Stimulated activated naive CD4-positive, alpha-beta T cell (primary cell): ENCODE measurements at regions not wholly inside any gene's neighbourhood (a gene's known extent, or its start where the extent isn't known, plus 50 kb on each side); places are given as distances from the start of the nearest gene placed in this dataset.
"Not testable (repeated sequence)": the region's sequence is repeated elsewhere in the genome, so short reads cannot be mapped to it uniquely, and the experiment has no call there.

Experiments
- DNase-seq, 6 experiments: peaks; one replicate each; lab custom pipeline; 2025; lab: John Stamatoyannopoulos, UW

DNA sequence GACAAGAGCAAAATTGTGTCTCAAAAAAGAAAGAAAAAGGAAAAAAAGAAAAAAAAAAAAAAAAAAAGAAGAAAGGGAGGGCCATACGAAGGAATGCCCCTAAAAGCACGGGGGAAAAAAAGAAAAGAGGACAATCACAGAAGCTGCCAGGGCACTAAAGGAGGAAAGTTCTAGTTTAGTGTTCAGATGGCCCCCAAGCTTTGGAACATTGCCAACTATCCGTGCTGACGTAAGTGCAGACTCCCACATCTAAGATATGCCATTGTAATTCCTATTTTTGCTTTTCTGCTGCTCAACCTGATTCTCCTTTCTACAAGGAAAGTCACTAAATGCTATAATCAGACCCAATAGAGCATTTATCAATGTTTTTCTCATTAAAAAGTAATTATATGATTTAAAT is 842.1 kb downstream of the KCNJ2 start:
- DNase-seq, result no peak

DNA sequence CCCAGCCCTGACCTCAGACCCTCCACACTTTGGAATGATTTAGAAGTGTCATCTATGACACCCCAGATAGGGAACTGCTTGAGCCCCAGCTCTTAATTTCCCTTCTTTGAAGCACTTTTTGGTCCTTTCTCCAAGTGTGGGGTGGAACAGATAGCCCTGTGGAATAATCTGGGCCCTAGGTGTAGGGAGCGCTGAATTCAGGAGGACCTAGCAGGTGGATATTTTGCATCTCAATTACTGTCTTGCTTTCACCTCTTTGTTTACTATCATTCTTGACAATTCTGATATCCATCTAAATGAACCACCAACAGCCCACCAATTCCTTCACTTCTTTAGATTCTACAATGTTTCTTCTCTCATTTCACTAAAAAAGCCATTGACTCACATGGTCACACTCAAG is 850.4 kb downstream of the KCNJ2 start:
- no peak for DNase-seq

DNA sequence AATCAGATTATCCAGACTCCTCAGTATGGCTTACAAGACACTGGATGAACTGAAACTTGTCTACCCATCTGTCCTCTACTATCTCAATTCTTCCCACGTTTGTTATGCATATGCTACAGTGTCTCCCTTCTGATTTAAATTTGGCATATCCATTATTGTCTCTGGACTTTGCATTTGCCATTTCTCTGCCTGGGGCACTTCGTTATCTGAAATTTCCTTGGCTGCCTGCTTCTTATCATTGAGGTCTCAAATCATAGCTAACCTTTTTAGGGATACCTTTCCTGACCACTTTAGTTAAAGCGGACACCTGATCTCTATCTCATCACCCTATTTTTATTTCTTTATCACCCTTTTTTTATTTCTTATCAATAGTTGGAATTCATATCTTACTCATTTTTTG is 853.4 kb downstream of the KCNJ2 start:
- DNase-seq, result no peak

DNA sequence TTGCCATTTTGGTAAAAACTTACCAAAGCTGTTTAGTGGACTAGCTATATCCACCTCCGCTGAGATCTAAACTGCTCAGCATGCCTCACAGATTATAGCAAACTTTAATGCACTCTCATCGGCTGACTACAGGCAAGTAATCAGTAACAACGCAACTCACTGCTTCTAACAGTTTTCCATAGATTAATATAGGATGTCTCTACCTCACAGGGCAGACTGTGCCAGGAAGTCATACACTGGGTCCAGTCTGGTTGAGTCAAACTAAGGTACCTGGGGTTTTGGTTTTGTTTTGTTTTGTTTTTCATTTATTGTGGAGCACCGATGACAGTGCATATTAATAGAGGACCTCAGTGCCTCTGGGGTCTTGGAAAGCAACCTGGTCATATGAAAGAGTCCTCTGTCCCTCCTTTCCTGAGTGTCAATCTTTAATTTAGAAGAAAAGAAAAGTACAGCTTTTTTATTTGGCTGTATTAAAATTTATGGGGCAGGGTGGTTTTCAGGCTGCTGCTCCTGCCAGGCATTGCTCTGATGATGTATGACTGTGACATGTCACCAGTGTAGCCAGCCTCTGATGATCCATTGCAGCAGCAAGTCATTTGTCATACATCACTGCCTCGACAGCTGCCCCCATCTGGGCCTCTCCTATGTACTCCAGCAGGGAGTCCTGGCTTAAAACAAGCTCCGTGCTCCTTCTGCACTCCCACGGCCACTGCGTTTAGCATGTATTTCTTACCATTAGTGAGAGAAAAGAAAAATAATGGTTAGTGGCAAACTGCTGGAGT is 854.1 kb downstream of the KCNJ2 start:
- no peak for DNase-seq

DNA sequence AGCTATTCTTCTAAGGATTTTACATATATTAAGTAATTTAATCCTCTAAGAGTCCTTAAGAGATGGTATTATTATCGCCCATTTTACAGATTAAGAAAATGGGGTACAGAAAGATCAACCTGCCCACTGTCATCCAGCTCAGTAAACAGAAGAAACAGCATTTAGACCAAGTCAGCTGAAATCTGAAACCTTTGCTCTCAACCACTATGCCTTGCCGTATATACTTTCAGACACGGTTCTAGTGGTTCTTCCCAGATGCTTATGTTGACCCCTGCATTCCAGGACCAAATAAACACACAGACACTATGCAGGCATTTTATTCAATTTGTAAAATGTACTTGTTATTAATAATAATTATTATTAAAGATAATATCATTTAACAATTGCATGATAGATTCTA is 854.8 kb downstream of the KCNJ2 start:
- no peak for DNase-seq

DNA sequence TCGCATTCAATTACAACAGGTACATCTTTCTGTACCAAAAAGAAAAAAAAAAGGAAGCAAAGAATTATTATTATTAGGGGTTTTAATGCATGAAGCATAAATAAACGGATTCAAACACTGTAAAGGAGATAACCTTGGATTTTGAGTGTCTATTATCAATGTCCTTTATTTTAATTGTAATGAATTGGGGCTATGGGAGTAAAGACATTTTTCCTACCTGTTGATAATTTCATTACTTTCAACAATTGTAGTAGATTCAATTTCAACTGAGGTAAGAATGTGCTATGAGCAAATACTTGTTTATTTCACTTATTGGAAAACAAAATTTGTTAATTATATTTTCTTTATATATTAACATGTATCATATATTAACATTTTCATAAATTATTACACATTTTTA is 855.6 kb downstream of the KCNJ2 start:
- no peak for DNase-seq

DNA sequence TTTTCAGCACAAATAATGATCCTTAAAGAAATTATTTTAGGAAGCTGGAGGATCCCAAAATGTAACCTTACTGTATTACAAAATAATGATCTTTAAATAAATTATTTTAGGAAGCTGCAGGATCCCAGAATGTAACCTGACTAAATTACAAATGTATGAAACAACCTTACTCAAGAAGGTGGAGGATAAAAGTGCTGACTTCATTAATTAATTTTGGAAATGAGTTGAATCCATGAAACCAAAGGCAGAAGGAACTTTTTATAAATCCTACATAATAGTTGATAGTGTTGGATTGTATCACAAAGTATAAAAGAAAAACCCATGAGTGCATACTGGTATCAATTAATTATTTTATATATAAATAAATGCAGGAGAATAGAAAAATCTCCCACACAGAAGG is 859.9 kb downstream of the KCNJ2 start:
- no peak for DNase-seq

DNA sequence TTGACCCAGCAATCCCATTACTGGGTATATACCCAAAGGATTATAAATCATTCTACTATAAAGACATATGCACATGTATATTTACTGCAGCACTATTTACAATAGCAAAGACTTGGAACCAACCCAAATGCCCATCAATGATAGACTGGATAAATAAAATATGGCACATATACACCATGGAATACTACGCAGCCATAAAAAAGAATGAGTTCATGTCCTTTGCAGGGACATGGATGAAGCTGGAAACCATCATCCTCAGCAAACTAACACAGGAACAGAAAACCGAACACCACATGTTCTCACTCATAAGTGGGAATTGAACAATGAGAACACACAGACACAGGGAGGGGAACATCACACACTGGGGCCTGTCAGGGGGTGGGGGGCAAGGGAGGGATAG is 862.0 kb downstream of the KCNJ2 start:
- DNase-seq, result not testable (repeated sequence)

DNA sequence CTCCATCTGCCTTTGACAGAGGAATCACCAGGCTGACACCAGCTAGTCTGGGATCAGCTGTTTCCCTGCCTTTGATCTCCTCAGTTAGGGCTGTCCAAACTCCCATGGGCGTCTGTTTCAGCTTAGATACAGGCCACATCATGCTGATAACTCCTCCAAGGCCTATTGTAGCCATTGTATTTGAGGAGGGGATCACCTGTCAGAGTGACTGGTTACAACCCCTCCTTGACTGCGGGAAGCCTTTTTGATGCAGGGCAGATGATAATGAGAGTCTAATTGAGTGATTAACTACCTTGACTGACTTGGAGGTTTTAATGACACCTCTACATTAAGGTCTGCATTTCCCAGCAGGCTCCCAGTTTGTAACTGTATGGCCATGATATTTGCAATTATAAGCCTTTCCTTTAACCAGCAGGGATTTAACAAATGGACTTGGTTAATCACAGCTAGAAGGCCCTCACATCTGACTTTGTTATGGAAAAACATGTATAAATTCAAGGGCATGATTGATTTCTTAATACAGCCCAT is 863.5 kb downstream of the KCNJ2 start:
- DNase-seq, result no peak

DNA sequence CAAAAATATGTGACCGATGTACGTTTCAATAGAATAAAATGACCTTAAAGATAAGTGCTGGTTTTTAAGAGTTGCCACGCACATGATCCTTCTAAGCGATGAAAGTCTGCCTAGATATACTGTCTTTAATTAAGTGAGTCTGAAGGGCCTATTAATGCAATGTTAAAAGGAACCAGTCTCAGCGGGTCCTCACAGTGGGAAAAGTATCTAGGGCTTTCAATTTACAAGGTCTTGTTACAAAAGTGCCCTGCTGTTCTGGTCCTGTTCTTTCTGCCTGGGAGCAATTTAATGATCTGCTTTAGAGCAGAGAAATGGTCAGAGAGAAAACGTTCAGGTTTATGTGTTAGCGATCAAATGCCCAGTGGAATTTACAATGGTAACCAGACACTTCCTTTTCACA is 864.0 kb downstream of the KCNJ2 start:
- DNase-seq, result no peak

DNA sequence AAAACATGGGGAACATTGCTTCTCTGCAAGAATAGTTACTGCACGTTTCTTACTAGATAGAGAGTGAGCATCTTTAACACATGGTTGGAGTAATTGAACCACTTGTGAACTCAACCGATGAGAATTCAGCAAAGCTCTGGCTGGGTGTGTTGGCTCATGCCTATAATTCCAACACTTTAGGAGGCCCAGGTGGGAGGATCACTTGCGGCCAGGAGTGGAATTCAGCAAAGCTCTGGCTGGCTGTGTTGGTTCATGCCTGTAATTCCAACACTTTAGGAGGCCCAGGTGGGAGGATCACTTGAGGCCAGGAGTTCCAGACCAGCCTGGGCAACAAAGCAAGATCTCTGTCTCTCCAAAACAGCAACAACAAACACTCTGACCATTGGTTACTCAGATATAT is 865.9 kb downstream of the KCNJ2 start:
- no peak for DNase-seq

DNA sequence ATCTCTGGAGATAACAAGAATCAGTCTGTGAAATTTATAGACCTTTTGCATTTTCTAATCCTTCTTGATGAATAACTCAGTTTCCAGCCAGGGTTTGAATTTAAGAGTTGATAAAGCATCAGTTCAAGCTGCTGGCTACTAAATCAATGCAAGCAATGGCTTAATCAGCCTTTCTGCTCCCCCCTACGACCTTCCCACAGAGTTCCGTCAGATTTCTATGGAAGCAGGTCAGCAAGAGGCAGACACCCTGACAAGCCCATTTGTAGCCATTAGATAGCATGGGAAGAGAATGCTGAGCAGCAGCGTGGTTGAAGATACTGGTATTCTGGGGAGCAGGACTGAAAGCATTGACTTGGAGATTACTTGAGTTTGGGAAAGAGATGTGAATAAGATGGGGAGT is 868.1 kb downstream of the KCNJ2 start:
- DNase-seq, result no peak

DNA sequence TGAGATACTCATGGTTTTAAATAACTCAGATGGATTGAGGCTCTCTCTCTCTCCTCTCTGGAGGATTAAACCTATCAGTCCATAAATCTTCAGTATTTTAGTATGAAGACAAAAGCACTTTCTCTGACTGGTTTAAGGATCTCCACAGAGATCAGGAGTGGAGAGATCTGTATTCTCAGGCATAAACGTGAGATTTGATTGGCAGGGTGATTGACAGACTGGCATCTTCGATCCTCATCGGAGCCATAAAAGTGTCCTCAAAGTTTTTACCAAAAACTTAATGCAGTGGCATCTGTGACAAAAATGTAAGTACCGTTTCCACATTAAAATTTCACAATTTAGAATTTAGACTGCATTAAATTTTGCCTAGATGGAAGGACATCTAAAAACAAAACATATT is 870.1 kb downstream of the KCNJ2 start:
- DNase-seq, result no peak

DNA sequence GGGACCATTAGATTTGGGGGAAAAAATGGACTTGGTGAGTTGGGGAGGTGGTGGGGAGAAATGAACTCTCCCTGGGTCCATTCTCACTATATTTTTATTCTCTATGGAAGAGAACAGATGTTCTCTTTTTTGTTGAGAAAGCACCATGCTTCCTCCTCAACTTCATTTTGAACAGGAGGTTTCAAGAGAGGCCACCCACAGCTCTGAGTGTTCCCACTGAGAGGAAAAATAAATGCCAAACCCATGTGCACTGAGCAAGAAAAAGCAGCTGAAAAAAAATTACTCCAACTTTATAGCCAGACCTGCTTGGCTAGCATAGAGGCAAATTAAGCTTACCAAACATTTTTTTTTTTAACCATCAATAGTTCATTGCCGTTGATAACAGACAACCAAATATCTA is 883.6 kb downstream of the KCNJ2 start:
- no peak for DNase-seq

DNA sequence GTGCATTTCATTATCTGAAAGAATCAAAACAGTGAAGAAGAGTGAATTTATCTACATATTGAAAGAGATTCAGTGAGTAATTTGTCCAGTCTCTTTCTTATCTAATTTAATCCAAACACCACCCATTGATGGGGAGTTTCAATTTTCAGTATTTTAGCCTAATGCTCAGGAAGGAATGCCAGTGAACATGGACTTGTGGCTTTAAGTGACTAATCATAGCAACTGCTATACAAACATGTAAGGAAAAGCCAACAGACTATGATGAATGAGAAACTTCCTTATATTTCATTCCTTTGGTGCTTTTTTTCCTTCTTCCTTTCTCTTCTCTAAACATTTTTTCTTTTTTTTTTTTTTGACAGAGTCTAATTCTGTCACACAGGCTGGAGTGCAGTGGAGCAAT is 885.8 kb downstream of the KCNJ2 start:
- DNase-seq, result no peak

DNA sequence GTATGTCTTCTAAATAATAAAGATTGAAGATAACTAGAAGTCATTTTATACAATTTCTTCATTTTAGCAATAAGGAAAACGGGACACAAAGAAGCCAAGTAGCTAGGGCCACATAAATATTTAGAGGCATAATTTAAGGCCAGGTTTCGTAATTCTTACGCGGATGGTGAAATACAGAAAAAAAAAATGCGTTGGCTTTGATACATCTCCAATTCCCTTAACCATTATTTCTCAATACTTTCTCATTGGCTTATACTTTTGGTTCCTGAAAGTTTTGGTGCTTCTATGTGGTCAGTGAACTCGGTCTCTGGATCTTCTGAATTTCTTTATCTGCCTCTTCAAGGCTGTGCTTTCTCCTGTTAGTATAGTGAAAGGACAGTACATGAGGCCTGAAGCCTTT is 888.1 kb downstream of the KCNJ2 start:
- no peak for DNase-seq

DNA sequence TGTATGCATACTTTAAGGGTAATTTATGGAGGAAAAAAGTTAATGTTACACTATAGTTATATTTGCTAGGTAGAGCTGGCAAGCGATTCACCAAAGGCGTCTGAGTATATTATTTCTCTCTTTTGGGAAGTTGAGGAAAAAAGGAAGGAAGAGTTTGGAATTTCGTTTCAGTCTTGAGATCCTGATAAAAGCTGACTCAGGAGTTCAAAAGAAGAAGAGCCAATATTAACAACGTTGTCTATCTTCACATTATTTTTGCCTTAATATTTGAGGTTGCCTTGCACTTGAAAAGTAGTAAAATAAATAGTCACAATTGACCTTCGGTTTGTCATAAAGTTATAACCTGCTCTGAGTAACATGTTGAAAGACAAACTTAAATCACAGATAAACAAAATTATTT is 888.6 kb downstream of the KCNJ2 start:
- no peak for DNase-seq

DNA sequence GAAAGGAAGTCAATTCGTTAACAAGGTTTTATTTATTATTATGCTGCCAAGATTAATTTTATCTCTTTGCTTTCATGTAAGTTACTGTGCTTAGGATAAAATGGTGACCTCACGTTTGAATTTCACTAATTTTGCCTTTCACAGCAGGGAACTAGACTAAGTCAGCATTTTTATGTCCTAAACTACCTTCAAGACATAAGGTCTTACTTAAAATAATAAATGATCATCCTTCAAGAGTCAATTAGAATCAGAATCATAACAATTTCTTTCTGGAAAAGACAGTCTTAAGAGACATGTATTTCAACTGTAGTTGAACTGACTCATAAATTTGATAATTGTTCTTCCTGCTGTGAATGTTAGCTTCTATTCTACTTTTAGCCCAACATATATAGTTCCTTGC is 893.8 kb downstream of the KCNJ2 start:
- DNase-seq, result no peak

DNA sequence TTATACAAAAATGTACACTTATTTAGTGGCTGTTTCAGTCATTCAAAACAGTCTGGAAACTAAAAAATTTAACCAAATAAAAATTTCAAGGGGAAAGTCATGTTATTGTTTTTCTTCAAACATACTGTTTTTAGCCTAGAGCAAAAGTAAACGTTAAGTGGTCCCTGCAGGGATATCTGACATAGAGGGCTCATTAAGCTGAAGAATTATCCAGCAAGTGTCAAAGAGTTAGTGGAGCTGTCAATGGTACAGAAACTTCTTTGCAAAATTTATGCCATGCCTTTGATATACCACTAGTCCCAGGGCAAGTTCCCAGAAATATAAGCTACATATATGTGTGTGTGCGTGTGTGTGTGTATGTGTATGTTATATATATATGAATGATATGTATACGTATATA is 894.2 kb downstream of the KCNJ2 start:
- no peak for DNase-seq

DNA sequence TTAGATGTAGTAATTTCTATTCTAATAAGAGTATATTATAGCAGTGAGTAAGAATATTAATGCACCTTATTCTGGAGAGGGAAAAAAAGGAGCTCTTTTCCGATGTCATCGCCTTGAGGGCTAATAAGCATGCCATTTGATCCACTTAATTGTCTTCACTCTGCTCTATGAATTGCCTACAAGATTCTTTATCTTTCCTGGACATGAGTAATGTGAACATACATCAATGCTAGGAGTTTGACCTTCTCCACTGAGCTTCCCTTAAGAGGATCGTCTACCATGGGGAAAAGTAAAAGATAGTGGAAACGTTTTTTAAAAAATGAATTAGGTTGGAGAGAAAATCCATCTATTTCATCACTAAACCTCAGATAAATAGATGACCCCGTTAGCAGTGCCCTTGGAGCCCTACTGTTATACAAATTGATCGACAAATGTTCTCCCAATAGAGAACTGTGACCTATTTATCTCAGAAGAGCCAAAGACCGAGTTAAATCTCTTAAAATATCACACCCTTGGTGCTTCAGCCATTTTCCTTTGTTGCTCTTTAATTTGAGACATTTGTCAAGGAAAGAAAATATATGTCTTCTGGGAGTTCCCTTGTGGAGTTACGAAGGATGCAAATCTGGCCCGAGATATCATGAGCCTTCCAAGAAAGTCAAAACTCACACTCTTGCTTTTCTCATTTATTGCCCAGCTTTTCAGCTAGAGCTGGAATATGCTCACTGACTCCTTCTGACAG is 898.5 kb downstream of the KCNJ2 start:
- DNase-seq, result no peak

DNA sequence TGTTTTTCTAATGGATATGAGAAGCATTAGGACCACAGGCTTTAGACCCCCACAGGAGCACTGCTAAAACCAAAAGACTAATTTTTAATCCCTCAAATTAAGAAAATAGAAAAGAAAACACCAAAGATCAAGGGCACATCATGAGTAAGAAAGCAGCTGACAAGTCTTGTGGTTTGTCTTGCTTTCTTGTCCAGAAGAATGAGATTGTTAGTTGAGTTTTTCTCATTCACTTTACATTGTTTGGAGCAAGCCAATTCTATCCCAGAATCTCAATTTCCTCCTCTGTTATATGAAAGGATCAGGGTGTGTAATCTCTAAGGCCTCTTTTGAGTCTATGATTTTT is 899.0 kb downstream of the KCNJ2 start:
- no peak for DNase-seq

DNA sequence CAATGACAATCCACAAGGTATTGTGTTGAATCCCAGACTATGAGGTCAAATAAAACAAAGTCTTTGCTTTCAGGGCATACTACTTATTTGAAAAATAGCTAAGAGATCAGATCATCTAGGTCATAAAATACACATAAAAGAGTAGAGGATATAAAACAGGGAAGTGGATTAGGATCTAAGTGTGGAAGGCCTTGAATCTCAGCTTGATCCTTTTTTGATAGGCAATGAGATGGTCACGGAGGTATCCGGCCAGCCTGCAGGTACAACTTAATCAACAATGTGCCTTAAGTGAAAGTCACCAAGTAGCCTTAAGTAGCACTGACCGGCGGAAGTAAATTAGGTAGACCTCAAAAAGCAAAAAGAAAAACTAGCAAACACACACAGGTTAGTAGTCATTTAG is 901.7 kb downstream of the KCNJ2 start:
- DNase-seq, result no peak

DNA sequence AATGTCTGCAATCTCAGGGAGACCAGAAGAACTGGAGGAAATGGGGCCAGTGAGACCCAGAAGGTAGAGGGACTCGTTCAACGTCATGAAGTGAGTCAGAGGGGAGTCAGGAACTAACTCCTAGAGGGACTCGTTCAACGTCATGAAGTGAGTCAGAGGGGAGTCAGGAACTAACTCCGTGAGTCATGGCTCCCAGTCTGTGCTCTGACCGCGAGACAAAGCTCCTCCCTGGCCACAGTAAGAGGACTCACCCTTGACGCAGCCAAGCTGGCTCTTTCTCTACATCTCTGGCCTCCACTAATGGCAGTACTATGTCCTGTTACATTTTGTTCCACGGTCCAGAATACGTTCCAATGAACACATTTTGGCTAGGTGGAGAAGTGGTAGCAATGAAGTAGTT is 902.5 kb downstream of the KCNJ2 start:
- DNase-seq, result no peak

DNA sequence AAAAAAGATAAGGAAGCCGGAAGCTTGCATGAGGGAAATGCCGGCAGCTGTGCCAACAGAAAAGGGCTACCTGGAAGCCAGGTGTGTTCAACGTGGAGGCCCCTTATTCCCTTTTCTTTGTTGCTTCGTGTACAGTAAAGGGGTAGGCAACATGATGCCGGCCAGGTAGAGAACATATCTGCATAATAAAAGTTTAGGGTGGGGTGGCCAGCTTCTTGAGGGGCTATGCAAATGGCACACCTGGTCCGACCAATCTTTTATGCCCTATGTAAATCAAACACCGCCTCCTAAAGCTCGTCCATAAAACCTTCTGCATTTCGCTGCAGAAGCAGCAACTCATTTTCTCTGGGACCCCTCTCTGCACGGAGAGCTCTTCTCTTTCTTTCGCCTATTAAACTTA is 911.6 kb downstream of the KCNJ2 start:
- no peak for DNase-seq
